GM19468 (cell line): ENCODE measurements at regions not wholly inside any gene's neighbourhood (a gene's known extent, or its start where the extent isn't known, plus 50 kb on each side); places are given as distances from the start of the nearest gene placed in this dataset.
"Not testable (repeated sequence)": the region's sequence is repeated elsewhere in the genome, so short reads cannot be mapped to it uniquely, and the experiment has no call there.

Experiments used
- ATAC-seq: cut with Tn5 transposase; IDR thresholded peaks from one replicate; pipeline ENCODE4 v1.9.1; 2021; ENCODE audit warnings: mild to moderate bottlenecking, moderate library complexity, moderate number of reproducible peaks; ENCODE audit not compliant: unreplicated experiment; ENCODE audit errors: extremely low read depth

GRCh38 chr3:5653426-5654143, 466.1 kb downstream of the EDEM1 start:
- ATAC-seq: no peak

- no peak for ATAC-seq
Measured at GRCh38 chr3:5657106-5657505, 469.6 kb downstream of the EDEM1 start.

GRCh38 chr3:5663601-5664000, 476.1 kb downstream of the EDEM1 start:
- ATAC-seq: no peak

- no peak for ATAC-seq
Measured at GRCh38 chr3:5666455-5666854, 478.9 kb downstream of the EDEM1 start.

- ATAC-seq: no peak
Measured at GRCh38 chr3:5673521-5673920, 486.0 kb downstream of the EDEM1 start.

GRCh38 chr3:5675319-5675718, 487.8 kb downstream of the EDEM1 start:
- ATAC-seq: no peak

- no peak for ATAC-seq
Measured at GRCh38 chr3:5677555-5677954, 490.0 kb downstream of the EDEM1 start.

- no peak for ATAC-seq
Measured at GRCh38 chr3:5678248-5678647, 490.7 kb downstream of the EDEM1 start.

GRCh38 chr3:5678844-5679243, 491.3 kb downstream of the EDEM1 start:
- no peak for ATAC-seq

GRCh38 chr3:5687230-5687629, 499.7 kb downstream of the EDEM1 start:
- ATAC-seq: no peak

GRCh38 chr3:5690490-5690889, 503.0 kb downstream of the EDEM1 start:
- no peak for ATAC-seq

GRCh38 chr3:5690904-5691532, 503.5 kb downstream of the EDEM1 start:
- no peak for ATAC-seq

GRCh38 chr3:5692446-5692845, 504.9 kb downstream of the EDEM1 start:
- no peak for ATAC-seq

GRCh38 chr3:5694266-5694665, 506.8 kb downstream of the EDEM1 start:
- ATAC-seq: no peak

GRCh38 chr3:5698851-5699250, 511.3 kb downstream of the EDEM1 start:
- no peak for ATAC-seq

GRCh38 chr3:5699313-5699712, 511.8 kb downstream of the EDEM1 start:
- ATAC-seq: no peak

GRCh38 chr3:5699811-5700210, 512.3 kb downstream of the EDEM1 start:
- no peak for ATAC-seq

GRCh38 chr3:5701005-5701404, 513.5 kb downstream of the EDEM1 start:
- ATAC-seq: not testable (repeated sequence)

- ATAC-seq: no peak
Measured at GRCh38 chr3:5707794-5708193, 520.3 kb downstream of the EDEM1 start.

- no peak for ATAC-seq
Measured at GRCh38 chr3:5709714-5710113, 522.2 kb downstream of the EDEM1 start.

GRCh38 chr3:5710718-5711117, 523.2 kb downstream of the EDEM1 start:
- ATAC-seq: no peak

- ATAC-seq: no peak
Measured at GRCh38 chr3:5717254-5717653, 529.7 kb downstream of the EDEM1 start.
